IgD-negative memory B cell (primary cell): ENCODE measurements at regions not wholly inside any gene's neighbourhood (a gene's known extent, or its start where the extent isn't known, plus 50 kb on each side); places are given as distances from the start of the nearest gene placed in this dataset.
A peak's percentile ranks its signal among the peaks of the same experiment; 100 is the strongest.

Experiments used
- H3K27ac Mint-ChIP-seq, 3 donors: one replicate each; pipeline ENCODE4 v1.8.0; 2020 to 2022; ENCODE audit warnings: mild to moderate bottlenecking in 3 of 3, mixed read lengths in 3 of 3, moderate library complexity in 1 of 3
- H3K27me3 Mint-ChIP-seq: one replicate; pipeline ENCODE4 v1.8.0; 2021; ENCODE audit warnings: mixed read lengths
- H3K36me3 Mint-ChIP-seq: one replicate; pipeline ENCODE4 v1.8.0; 2020; ENCODE audit warnings: mild to moderate bottlenecking, mixed read lengths
- H3K4me1 Mint-ChIP-seq, 3 donors: one replicate each; pipeline ENCODE4 v1.8.0; 2020 to 2022; ENCODE audit warnings: mixed read lengths in 3 of 3, mild to moderate bottlenecking in 1 of 3
- H3K4me3 Mint-ChIP-seq, 4 donors: one replicate each; pipeline ENCODE4 v1.8.0; 2020 to 2022; ENCODE audit warnings: mild to moderate bottlenecking in 4 of 4, mixed read lengths in 4 of 4, moderate library complexity in 3 of 4
- H3K9me3 Mint-ChIP-seq, 3 donors: one replicate each; pipeline ENCODE4 v1.8.0; 2020 to 2021; ENCODE audit warnings: mixed read lengths in 3 of 3, mild to moderate bottlenecking in 1 of 3

DNA sequence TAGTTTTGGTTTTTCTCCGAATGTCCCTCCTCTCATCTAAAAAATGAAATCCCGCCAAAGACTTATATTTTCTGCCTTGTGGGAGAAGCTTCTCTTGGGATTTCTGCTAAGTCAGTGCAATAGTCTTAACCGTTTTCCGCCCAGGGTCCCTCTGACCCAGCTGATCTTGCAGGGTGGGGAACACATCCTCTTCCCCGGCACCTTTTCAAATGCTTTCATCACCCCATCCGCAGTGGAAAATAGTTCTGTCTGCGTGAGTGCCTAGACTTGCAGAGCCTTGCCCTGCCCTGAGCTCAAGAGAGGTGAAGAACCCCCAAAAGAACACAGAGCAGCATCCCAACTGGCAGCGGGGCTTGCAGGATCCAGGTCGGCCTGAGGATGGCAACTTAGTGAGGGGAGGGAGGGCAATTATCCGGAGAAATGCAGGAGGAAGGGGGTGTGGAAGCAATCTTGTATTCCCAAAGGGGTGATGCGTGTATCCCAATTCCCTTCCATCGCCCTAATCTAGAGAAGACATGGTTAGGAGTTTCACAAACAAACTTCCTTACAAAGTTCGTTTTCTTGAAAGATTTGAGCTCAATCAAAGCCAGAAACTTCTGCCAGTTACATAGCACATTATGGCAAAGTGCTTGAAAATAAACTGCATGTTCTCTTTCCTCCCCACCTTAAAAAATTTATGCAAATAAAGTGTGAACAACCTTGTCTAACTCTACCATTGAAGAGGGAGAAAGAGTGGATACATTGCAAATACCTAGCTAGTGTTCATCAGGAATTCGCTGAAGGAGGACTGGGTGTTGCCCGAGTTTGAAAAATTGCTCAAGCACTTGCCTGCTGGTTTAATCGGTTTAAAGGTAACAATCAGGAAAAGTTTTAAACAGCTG is 79.9 kb downstream of the NR2F2 start:
- Mint-ChIP-seq H3K36me3 (no peaks in the 10 kb centered on the region), H3K4me1 (no peaks in the 10 kb centered on the region), H3K27ac (no peak overlapping the region), H3K9me3 (peaks cover 0 to 2% (median 2%) of the 10 kb centered on the region in 3 donors), H3K27me3 (peaks cover 49% of the 10 kb centered on the region), H3K4me3 (peak overlapping the region in 1 of 4 donors; percentile 47)

DNA sequence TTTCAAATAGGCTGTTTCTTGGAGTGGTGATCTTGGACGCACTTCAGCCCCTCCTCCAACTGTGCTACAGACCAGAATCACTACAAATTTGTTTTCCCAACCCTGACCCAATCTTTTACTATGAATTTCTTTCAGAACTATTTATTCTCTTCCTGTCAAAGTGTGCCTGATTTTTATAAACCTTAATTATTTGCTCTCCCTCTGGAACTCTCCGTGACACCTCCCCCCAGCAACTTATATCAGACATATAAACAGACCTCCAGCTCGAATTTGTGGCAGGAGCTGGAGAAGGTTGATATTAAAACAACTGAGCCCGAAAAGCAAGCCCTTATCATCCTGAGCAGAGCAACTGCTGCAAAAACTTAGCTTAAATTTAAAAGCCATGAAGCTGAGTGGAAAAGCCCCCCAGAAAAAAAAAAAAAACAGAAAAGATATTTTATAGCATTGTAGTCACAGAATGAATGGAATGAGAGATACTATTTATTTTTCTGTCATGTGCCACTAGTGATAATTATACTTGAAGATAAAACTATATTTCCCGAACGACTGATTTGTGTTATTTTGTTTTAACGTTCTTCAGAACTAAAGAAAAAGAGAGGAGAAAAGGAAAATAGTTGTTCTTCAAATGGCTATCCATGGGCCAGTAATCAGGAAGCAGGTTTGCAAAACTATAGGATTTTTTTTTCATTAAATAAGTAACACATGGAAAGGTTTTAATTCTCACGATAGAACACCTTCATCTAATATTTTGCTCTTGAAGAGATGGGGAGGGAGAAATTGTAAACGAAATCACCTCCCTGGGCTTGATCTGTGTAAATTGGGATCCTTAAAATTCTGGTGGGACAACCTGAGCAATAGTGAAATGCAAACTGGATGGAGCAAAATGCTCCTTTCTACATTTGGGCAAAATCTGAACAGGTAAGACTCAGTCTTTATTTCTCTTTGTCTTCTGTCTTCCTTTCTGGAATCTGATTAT is 80.8 kb downstream of the NR2F2 start:
- H3K4me3 Mint-ChIP-seq = no peak overlapping the region
- H3K27ac Mint-ChIP-seq = no peak overlapping the region
- no peaks in the 10 kb centered on the region for H3K4me1 Mint-ChIP-seq
- H3K9me3 Mint-ChIP-seq = peaks cover 0 to 2% (median 2%) of the 10 kb centered on the region in 3 donors
- H3K27me3 Mint-ChIP-seq = peaks cover 50% of the 10 kb centered on the region
- H3K36me3 Mint-ChIP-seq = no peaks in the 10 kb centered on the region

DNA sequence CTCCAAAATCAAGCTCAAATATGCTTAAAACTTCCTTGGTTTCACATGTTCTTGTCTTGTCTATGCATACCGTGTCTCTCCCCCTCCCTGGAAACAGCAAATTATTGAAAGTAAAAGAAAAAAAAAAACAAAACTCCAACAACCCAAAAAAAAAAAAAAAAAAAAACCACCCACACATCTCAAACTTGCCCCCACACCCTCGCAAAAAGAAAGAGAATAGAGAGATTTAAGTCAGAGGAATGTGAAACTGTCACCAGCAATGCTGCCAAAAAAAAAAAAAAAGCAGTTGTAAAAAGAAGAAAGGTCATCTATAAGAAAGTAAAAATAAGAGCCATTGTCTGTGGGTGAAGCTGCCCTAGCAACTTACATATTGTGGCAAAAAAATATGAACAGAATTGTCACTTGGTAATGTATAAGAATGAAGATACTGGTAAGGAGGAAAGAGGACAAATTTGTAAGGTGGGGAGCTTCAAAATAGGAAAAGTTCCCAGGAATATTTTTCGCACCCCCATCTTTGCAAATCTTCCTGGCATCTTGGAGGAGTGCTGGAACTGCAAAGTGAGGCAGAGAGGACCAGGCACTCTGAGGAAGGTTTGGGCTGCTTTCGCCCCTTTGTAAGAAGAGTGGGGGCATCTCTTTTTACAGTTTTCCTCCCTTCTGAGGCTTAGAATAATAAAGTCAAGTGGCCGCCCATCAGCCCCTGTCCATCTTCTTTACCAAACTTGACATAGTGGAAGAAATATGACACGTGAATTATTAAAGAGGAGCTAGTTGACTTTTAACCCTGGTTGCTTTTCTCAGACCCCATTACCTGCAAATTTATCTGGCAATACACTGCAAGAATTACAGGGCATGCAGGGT is 81.8 kb downstream of the NR2F2 start:
- Mint-ChIP-seq H3K9me3 (peaks cover 0 to 2% (median 0%) of the 10 kb centered on the region in 3 donors), H3K36me3 (no peaks in the 10 kb centered on the region), H3K27ac (no peak overlapping the region), H3K4me3 (no peak overlapping the region), H3K27me3 (peaks cover 48% of the 10 kb centered on the region), H3K4me1 (no peaks in the 10 kb centered on the region)

DNA sequence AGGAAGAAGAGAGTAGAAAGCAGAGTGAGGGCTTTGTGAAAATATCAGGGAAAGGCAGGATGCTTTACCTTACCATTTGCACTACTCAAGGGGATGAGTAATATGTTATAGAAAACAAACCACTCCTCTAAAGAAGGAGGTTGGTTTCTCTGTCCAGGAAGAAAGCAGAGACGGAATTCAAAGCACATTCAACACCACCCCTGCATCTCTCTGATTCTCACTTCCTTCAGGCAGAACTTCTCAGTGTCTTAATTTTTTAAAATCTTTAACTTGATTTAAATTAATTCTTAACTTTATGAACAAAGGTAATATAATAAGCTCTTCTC is 82.4 kb downstream of the NR2F2 start:
- no peak overlapping the region for H3K27ac Mint-ChIP-seq
- H3K9me3 Mint-ChIP-seq = peaks cover 0 to 2% (median 0%) of the 10 kb centered on the region in 3 donors
- H3K36me3 Mint-ChIP-seq = no peaks in the 10 kb centered on the region
- no peak overlapping the region for H3K4me3 Mint-ChIP-seq
- H3K4me1 Mint-ChIP-seq = no peaks in the 10 kb centered on the region
- H3K27me3 Mint-ChIP-seq = peaks cover 49% of the 10 kb centered on the region

DNA sequence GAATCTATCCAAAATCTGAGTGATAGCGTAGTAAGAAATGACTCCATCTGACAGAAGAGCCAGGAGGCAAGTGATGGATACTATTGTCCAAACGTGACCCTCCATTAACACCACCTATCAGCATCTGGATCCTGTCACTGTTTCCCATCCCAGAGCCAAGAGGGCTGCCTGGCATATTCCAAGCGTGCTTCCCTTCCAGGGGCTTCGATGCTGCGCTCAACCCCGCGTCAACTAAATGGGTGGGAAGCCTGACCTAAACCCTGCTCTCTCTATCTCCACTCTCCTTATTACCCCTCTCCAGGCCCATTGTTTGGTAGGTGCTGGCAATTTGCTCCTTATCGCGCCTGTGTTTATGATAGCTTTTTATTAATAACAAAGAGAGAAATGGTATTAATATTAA is 83.2 kb downstream of the NR2F2 start:
- H3K36me3 Mint-ChIP-seq = no peaks in the 10 kb centered on the region
- H3K4me3 Mint-ChIP-seq = no peak overlapping the region
- peaks cover 48% of the 10 kb centered on the region for H3K27me3 Mint-ChIP-seq
- H3K9me3 Mint-ChIP-seq = peaks cover 0 to 2% (median 0%) of the 10 kb centered on the region in 3 donors
- H3K27ac Mint-ChIP-seq = no peak overlapping the region
- H3K4me1 Mint-ChIP-seq = no peaks in the 10 kb centered on the region

DNA sequence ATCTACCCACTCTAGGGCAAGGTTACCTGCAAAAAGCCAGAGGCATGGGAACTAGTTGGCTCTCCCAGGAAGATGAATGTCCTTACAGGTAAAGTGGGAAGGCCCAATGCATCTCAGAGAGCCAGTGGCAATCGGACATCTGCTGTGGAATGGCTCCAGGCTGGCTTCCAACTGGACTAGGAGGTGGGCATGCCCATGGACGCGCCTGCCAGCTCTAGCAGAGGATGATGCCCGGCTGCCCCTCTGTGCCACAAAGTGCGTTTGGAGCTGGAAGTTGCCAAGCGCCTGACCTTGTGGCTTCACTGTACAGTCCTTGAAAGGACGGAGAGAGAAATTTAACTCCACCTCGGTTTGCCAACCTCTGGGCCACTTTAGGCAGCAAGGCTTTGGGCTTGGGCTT is 84.4 kb downstream of the NR2F2 start:
- H3K9me3 Mint-ChIP-seq = peaks cover 0 to 2% (median 0%) of the 10 kb centered on the region in 3 donors
- H3K27me3 Mint-ChIP-seq = peaks cover 51% of the 10 kb centered on the region
- H3K36me3 Mint-ChIP-seq = no peaks in the 10 kb centered on the region
- no peak overlapping the region for H3K27ac Mint-ChIP-seq
- H3K4me3 Mint-ChIP-seq = no peak overlapping the region
- H3K4me1 Mint-ChIP-seq = no peaks in the 10 kb centered on the region

DNA sequence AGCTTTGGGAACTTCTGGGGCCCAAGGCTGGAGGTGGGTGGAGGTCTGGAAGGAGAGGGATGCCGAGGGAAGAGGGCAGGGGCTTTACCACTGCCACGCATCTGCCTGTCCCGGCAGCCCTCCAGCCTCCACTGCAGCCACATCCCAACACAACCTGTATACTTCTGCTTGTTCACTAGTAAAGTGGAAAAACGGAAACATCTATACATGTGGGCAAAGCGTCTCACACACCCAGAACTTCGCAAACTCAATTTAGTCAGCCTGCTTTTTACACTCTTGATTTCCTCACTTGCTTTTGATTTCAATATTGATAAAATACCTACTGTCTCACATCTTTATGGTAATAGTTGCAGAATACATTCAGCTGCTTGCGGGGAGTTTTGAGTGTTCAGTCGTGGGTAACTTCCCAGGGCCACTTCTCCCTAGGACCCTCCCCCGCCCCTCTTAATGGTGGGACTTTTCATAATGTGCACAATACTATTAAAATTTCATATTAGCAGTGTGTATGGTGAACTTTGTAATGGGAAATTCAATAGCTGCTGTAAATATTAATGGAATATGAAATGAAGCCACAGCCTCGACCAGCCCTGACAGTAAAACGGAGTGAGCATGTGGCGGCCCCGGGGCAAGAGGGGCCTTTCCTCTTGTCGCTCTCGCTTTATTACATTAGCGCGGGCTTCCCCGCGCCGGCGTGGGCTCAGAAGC is 85.2 kb downstream of the NR2F2 start:
- Mint-ChIP-seq H3K4me3 (no peak overlapping the region), H3K27me3 (peaks cover 48% of the 10 kb centered on the region), H3K9me3 (peaks cover 0 to 2% (median 0%) of the 10 kb centered on the region in 3 donors), H3K27ac (no peak overlapping the region), H3K36me3 (no peaks in the 10 kb centered on the region), H3K4me1 (no peaks in the 10 kb centered on the region)

DNA sequence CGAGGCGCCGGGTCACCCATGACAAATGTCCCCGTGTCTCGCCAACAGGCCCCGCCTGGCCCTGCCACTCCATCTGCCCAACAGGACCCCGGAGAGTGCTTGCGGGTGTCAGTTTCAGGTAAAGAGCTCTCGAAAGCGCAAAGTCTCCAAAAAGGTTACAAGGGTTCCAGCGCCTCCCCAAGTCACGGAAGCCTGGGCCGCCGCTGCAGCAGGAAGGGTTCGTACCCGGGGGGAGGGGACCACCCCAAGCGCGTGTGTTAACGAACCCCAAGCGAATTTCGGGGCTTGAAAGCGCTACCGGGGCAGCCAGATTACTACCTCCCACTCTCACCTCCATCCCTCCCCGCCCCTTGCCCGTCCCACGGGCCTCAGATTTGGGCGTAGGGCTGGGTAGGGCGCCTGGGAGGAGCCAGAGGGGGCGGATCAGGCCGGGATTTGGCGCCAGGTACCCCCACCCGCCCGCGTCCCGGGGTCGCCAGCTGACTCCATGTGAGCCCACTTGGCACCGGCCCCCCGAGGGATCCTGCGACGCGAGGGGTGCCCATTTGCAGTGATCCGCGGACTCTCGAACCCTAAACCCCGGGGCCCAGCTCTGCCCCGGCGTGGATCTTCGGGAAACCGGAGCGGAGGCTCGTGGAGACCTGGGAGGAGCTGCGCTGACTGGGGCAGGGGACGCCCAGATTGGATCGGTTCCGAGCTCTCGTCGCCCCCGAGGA is 85.9 kb downstream of the NR2F2 start:
- Mint-ChIP-seq H3K27me3 (peaks cover 45% of the 10 kb centered on the region), H3K36me3 (no peaks in the 10 kb centered on the region), H3K4me3 (no peak overlapping the region), H3K4me1 (no peaks in the 10 kb centered on the region), H3K9me3 (no peaks in the 10 kb centered on the region), H3K27ac (no peak overlapping the region)

DNA sequence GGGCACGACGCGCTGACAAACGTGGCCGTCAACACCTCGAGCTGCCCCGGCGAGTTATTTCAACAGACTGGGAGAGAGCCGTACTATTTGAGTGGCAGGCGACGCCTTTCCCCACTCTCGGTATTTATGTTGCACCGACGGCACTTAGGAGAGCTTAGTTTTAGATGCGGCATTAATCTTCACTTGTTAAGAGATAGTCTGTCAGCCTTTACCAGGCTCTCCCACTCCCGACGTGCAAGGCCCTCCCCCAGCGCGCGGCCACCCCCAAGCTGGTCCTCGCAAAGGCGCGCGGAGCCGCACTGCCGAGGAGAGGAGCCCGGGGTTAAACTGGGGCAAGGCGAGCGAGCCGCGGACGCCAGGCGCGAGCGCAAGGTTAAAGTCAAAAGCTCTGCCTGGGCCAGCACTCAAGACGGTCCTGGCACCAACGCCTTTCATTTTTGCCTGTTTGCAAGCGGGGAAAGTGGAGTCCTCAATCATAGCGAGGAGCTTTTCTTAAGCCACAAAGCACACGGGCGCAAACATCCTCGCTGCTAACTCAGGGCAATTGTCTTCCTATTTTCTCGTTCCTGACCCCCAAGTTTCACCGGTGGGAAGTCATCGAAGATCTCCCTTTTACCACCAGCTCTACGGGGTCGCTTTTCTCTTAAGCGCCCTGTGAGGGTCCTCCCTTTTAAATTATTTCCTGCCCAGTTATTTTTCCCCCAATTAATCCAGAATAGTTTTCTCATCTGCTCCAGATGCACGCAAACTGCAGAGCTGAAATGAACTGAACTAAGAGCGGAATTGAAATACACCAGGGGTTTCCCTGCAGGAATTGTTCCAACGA is 86.6 kb downstream of the NR2F2 start:
- no peaks in the 10 kb centered on the region for H3K9me3 Mint-ChIP-seq
- no peak overlapping the region for H3K4me3 Mint-ChIP-seq
- peaks cover 37% of the 10 kb centered on the region for H3K27me3 Mint-ChIP-seq
- H3K36me3 Mint-ChIP-seq = no peaks in the 10 kb centered on the region
- no peak overlapping the region for H3K27ac Mint-ChIP-seq
- no peaks in the 10 kb centered on the region for H3K4me1 Mint-ChIP-seq

DNA sequence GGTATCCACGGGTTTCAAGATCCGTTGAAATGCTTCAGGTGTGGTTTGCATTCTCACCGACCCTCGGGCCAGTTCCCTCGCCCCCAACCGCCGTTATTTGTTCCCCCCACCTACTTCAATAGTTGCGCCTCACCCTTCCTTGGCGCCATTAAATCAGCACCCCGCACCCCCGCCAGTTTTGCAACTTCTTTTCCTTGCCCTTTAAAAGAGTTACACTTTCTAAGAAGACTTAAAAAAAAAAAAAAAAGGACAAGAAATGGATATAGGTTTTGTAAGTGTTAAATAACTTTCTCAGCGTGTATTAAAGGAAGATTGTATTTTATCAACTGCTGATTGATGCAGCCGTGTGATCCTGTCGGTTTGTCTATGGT is 87.2 kb downstream of the NR2F2 start:
- no peaks in the 10 kb centered on the region for H3K9me3 Mint-ChIP-seq
- H3K27ac Mint-ChIP-seq = no peak overlapping the region
- H3K27me3 Mint-ChIP-seq = peaks cover 35% of the 10 kb centered on the region
- H3K36me3 Mint-ChIP-seq = no peaks in the 10 kb centered on the region
- H3K4me3 Mint-ChIP-seq = no peak overlapping the region
- H3K4me1 Mint-ChIP-seq = no peaks in the 10 kb centered on the region

DNA sequence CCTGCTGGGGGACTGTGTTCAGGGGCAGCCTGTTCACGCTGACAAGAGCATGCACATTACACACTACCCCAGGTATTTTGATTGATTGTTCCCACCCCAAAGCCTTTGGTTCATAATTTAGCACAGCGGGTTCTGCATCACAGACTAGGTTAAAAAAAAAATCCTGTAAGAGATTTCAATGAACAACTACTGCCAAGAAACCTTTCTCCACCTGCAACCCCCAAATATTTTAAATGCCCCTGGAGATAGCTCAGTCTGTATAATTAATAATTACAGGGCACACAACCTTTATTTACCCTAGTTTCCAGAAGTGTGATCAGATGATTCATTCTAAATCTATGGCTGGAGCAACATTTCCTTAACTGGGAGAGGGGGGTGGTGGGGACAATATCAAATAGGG is 87.6 kb downstream of the NR2F2 start:
- Mint-ChIP-seq H3K27me3 (peaks cover 34% of the 10 kb centered on the region), H3K36me3 (no peaks in the 10 kb centered on the region), H3K27ac (no peak overlapping the region), H3K4me3 (no peak overlapping the region), H3K9me3 (no peaks in the 10 kb centered on the region), H3K4me1 (no peaks in the 10 kb centered on the region)

DNA sequence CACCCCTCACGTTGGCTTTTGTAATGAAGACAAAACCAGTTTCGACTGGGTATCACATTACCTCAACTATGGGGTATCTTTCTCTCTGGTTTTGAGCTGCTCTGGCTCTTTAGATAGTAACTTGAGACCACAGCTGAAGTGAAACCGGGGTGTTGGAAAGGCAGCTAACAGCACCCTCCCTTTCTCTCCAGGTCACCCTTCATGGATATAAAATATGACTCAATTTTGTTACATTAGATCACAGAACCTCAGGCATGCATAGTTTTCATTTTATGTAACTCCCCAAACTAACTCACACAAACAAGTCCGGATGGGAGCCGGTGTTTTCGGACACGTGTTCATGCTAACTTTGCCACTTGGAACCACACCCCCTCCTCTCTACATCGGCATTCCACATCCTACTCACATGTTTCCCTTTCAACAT is 90.7 kb downstream of the NR2F2 start:
- no peaks in the 10 kb centered on the region for H3K36me3 Mint-ChIP-seq
- H3K4me1 Mint-ChIP-seq = no peaks in the 10 kb centered on the region
- no peaks in the 10 kb centered on the region for H3K9me3 Mint-ChIP-seq
- H3K27me3 Mint-ChIP-seq = peaks cover 24% of the 10 kb centered on the region
- no peak overlapping the region for H3K27ac Mint-ChIP-seq
- no peak overlapping the region for H3K4me3 Mint-ChIP-seq

DNA sequence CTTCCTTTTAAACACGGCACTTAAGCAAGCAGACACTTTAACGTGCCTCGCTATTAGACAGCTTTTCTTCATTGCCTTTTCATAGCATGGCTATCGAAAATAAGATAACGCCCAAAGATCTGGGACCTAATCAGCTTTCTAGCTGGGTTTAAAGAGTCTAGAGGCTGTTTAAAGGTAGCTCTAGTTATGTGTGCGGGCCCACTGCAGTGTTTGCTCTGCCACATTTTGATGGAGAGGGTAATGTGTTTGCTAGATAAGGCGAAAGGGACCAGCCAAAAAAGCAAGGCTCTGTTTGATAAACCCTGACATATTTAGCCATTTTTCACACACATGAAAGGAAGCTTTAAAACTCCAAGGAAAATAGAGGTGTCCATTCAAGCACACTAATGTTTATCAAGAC is 91.6 kb downstream of the NR2F2 start:
- Mint-ChIP-seq H3K4me3 (no peak overlapping the region), H3K9me3 (no peaks in the 10 kb centered on the region), H3K27ac (no peak overlapping the region), H3K4me1 (no peaks in the 10 kb centered on the region), H3K27me3 (peaks cover 24% of the 10 kb centered on the region), H3K36me3 (no peaks in the 10 kb centered on the region)
